CD4-positive, alpha-beta T cell (primary cell): ENCODE measurements at regions not wholly inside any gene's neighbourhood (a gene's known extent, or its start where the extent isn't known, plus 50 kb on each side); places are given as distances from the start of the nearest gene placed in this dataset.

Experiments used
- ATAC-seq: fragments of 200-7000 bp; cut with Tn5 transposase; one replicate; pipeline ENCODE4 v1.10.0; 2022; ENCODE audit warnings: mild to moderate bottlenecking; ENCODE audit not compliant: poor library complexity
- CTCF ChIA-PET: fragments of 350-600 bp; sonication (Branson Sonifier 250); formaldehyde crosslinking; loops from one replicate; lab custom pipeline; 2021; ENCODE audit warnings: antibody characterized with exemption, inconsistent platforms; lab: Charles Lee
- POLR2A ChIA-PET: fragments of 350-600 bp; sonication (Branson Sonifier 250); formaldehyde crosslinking; loops from one replicate; lab custom pipeline; 2021; ENCODE audit warnings: antibody characterized with exemption, inconsistent platforms; lab: Charles Lee
- DNase-seq, 14 experiments: peaks; one replicate each; pipeline ENCODE4 v3.0.0-alpha.2; 2013 to 2020; ENCODE audit warnings: mixed read lengths in 2 of 14
- H3K27ac ChIP-seq, 2 donors: one replicate each; pipeline versions ENCODE4 v1.5.1 to v1.7.0; 2013; ENCODE audit warnings: low read length in 2 of 2, low read depth in 1 of 2, mild to moderate bottlenecking in 1 of 2
- H3K27me3 ChIP-seq, 2 experiments: 1 replicate in 1 of 2; 2 replicates in 1 of 2; pipeline versions ENCODE4 v1.6.1 to v1.7.0; 2013; ENCODE audit warnings: low read length in 2 of 2, control low read depth in 1 of 2, mild to moderate bottlenecking in 1 of 2, moderate library complexity in 1 of 2; ENCODE audit not compliant: insufficient read depth in 2 of 2, control insufficient read depth in 1 of 2
- H3K36me3 ChIP-seq: one replicate; pipeline ENCODE4 v1.6.1; 2013; ENCODE audit warnings: low read length, control low read depth; ENCODE audit not compliant: insufficient read depth
- H3K4me1 ChIP-seq: one replicate; pipeline ENCODE4 v1.6.1; 2013; ENCODE audit warnings: low read length, control low read depth; ENCODE audit not compliant: insufficient read depth
- H3K4me3 ChIP-seq: one replicate; pipeline ENCODE4 v1.5.1; 2013; ENCODE audit warnings: mild to moderate bottlenecking, low read length, moderate library complexity
- H3K9me3 ChIP-seq, 2 experiments: 1 replicate in 1 of 2; 2 replicates in 1 of 2; pipeline versions ENCODE4 v1.6.1 to v1.7.0; 2013; ENCODE audit warnings: low read length in 2 of 2, mild to moderate bottlenecking in 2 of 2, control low read depth in 1 of 2, moderate library complexity in 1 of 2; ENCODE audit not compliant: control insufficient read depth in 1 of 2, insufficient read depth in 1 of 2
- H3K27ac Mint-ChIP-seq: one replicate; pipeline ENCODE4 v1.8.0; 2020; ENCODE audit warnings: mixed read lengths
- H3K27me3 Mint-ChIP-seq: one replicate; pipeline ENCODE4 v1.8.0; 2021; ENCODE audit warnings: mixed read lengths
- H3K36me3 Mint-ChIP-seq: one replicate; pipeline ENCODE4 v1.8.0; 2021; ENCODE audit warnings: low read depth, mixed read lengths
- H3K4me1 Mint-ChIP-seq: one replicate; pipeline ENCODE4 v1.8.0; 2021; ENCODE audit warnings: low read depth, mixed read lengths
- H3K4me3 Mint-ChIP-seq: one replicate; pipeline ENCODE4 v1.8.0; 2020; ENCODE audit warnings: mild to moderate bottlenecking, mixed read lengths
- H3K9me3 Mint-ChIP-seq: one replicate; pipeline ENCODE4 v1.8.0; 2020; ENCODE audit warnings: mixed read lengths
- CTCF ChIP-seq: fragments of 200-600 bp; IDR thresholded peaks from one replicate; pipeline ENCODE4 v1.8.0; 2022; ENCODE audit warnings: antibody characterized with exemption, mild to moderate bottlenecking
- intact Hi-C, 2 experiments: fragments of 100-400 bp; cut with DNase I in 1 of 2; cut with micrococcal nuclease in 1 of 2; formaldehyde crosslinking; loops; one replicate each; pipeline versions ENCODE4 v1.15.1 to v1.9.0; 2023 to 2025; cut with DNase I, micrococcal nuclease

GRCh38 chr9:103364753-103365152, 369.6 kb downstream of the CYLC2 start:
- Histone ChIP-seq H3K4me3 (no peak overlapping the region), H3K27me3 (no peaks in the 10 kb centered on the region), H3K9me3 (peaks cover 0 to 5% of the 10 kb centered on the region in 2 experiments), H3K4me1 (no peaks in the 10 kb centered on the region), H3K36me3 (no peaks in the 10 kb centered on the region), H3K27ac (no peak overlapping the region)
- Mint-ChIP-seq H3K4me1 (no peaks in the 10 kb centered on the region), H3K36me3 (no peaks in the 10 kb centered on the region), H3K9me3 (peaks cover 8% of the 10 kb centered on the region), H3K27me3 (no peaks in the 10 kb centered on the region), H3K27ac (no peak overlapping the region), H3K4me3 (no peak overlapping the region)
- intact Hi-C loops: no loop called here
- ChIA-PET POLR2A (no interaction called here), CTCF (no interaction called here)
- no peak for TF ChIP-seq CTCF
- ATAC-seq (no peak), DNase-seq (no peak)

GRCh38 chr9:103371152-103371551, 376.0 kb downstream of the CYLC2 start:
- Mint-ChIP-seq H3K27ac (no peak overlapping the region), H3K27me3 (no peaks in the 10 kb centered on the region), H3K4me3 (no peak overlapping the region), H3K36me3 (no peaks in the 10 kb centered on the region), H3K9me3 (no peaks in the 10 kb centered on the region), H3K4me1 (no peaks in the 10 kb centered on the region)
- H3K36me3 ChIP-seq: no peaks in the 10 kb centered on the region
- no peak for TF ChIP-seq CTCF
- H3K9me3 ChIP-seq: peaks cover 0 to 3% of the 10 kb centered on the region in 2 experiments
- no peak overlapping the region for H3K27ac ChIP-seq
- no peak overlapping the region for H3K4me3 ChIP-seq
- intact Hi-C loops: no loop called here
- no peaks in the 10 kb centered on the region for H3K27me3 ChIP-seq
- H3K4me1 ChIP-seq: no peaks in the 10 kb centered on the region
- CTCF ChIA-PET: interaction anchor here (1.1 kb wide), 1 partner anchor 11 kb away, joined by 3 read pairs; no protein-coding TSS in a partner anchor
- POLR2A ChIA-PET: no interaction called here
- DNase-seq: no peak
- no peak for ATAC-seq

GRCh38 chr9:103372828-103373227, 377.7 kb downstream of the CYLC2 start:
- no peak for TF ChIP-seq CTCF
- H3K4me1 ChIP-seq: no peaks in the 10 kb centered on the region
- H3K9me3 ChIP-seq: peaks cover 0 to 3% of the 10 kb centered on the region in 2 experiments
- POLR2A ChIA-PET: no interaction called here
- DNase-seq (no peak), ATAC-seq (no peak)
- H3K4me3 ChIP-seq: no peak overlapping the region
- Mint-ChIP-seq H3K4me3 (no peak overlapping the region), H3K36me3 (no peaks in the 10 kb centered on the region), H3K9me3 (no peaks in the 10 kb centered on the region), H3K4me1 (no peaks in the 10 kb centered on the region), H3K27ac (no peak overlapping the region), H3K27me3 (no peaks in the 10 kb centered on the region)
- no peaks in the 10 kb centered on the region for H3K27me3 ChIP-seq
- intact Hi-C loops: no loop called here
- CTCF ChIA-PET: no interaction called here
- no peak overlapping the region for H3K27ac ChIP-seq
- no peaks in the 10 kb centered on the region for H3K36me3 ChIP-seq
